Osteocyte (in vitro differentiated cells): ENCODE measurements at regions not wholly inside any gene's neighbourhood (a gene's known extent, or its start where the extent isn't known, plus 50 kb on each side); places are given as distances from the start of the nearest gene placed in this dataset.

Source experiments
- DNase-seq: peaks from one replicate; pipeline ENCODE4 v3.0.0; 2021; ENCODE audit warnings: mixed read lengths; ENCODE audit not compliant: unreplicated experiment; ENCODE audit errors: extremely low spot score
- H3K27ac Mint-ChIP-seq: one replicate; pipeline ENCODE4 v1.8.0; 2021; ENCODE audit warnings: mild to moderate bottlenecking, mixed read lengths; ENCODE audit not compliant: unreplicated experiment
- H3K27me3 Mint-ChIP-seq: one replicate; pipeline ENCODE4 v1.8.0; 2021; ENCODE audit warnings: mixed read lengths; ENCODE audit not compliant: unreplicated experiment
- H3K36me3 Mint-ChIP-seq: one replicate; pipeline ENCODE4 v1.8.0; 2021; ENCODE audit warnings: mixed read lengths; ENCODE audit not compliant: unreplicated experiment
- H3K4me1 Mint-ChIP-seq: one replicate; pipeline ENCODE4 v1.8.0; 2021; ENCODE audit warnings: mixed read lengths; ENCODE audit not compliant: unreplicated experiment
- H3K4me3 Mint-ChIP-seq: one replicate; pipeline ENCODE4 v1.8.0; 2021; ENCODE audit warnings: mild to moderate bottlenecking, moderate library complexity, mixed read lengths; ENCODE audit not compliant: unreplicated experiment
- H3K9me3 Mint-ChIP-seq: one replicate; pipeline ENCODE4 v1.8.0; 2021; ENCODE audit warnings: mixed read lengths; ENCODE audit not compliant: unreplicated experiment
- CTCF ChIP-seq: fragments of 200-600 bp; sonication (generic); IDR thresholded peaks from 2 replicates; pipeline ENCODE4 v1.5.0; 2021; ENCODE audit warnings: antibody characterized with exemption, mild to moderate bottlenecking, moderate library complexity

DNA sequence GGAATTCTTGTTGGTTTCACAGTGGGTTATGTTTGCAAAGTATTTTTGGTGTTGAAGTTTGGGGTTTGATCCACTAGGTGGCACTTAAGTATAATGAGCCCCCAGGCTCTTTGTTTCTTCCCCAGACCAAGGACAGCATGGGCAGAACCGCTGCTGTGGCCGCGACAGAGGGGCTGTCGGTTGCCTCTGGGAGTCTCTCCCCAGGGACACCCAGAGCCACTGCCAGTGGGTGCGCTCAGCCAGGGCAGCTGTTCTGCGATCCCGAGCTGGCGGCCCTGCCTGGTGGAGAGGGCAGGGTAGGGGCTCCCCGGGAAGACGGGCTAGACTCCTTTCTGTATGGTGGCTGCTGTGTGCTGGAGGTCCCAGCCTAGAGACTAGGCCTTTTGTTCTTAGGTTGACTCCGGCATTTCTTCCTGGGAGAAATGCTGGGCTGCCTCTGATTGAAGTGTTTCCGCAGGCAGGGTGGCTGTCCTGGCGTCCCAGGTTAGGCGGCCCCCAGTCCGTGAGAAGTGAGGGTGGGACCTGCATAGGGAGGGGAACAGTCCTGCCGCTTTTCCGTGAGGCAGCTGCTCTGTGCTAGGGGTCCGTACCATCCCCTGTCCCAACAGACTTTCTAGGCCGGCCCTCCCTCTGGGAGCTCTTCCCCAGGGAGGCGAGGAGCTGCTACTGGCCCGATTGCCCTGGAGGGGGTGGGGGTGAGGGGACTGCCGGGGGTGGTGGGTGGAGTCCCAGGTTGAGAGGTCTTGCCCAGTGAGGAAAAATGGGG is 253.1 kb upstream of the PELI2 start:
- Mint-ChIP-seq H3K36me3 (peaks cover 2% of the 10 kb centered on the region), H3K27ac (no peak overlapping the region), H3K27me3 (no peaks in the 10 kb centered on the region), H3K4me3 (no peak overlapping the region), H3K4me1 (peaks cover 7% of the 10 kb centered on the region), H3K9me3 (peaks cover 26% of the 10 kb centered on the region)
- TF ChIP-seq CTCF = no peak
- DNase-seq = no peak

DNA sequence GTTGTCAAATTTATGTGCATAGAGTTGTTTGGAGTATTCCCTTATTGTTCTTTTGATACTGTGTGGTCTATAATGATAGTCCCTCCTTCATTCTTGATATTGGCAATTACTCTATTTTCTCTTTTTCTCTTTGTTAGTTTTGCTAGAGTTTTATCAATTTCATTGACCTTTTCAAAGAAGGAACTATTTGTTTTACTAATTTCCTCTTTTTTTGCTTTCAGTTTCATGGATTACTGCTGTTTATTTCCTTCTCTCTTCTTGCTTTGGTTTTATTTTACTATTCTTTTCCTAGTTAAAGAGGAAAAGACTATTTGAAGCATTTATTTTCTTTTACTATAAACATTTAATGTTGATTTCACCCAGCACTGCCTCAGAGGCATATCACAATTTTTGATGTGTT is 250.9 kb upstream of the PELI2 start:
- no peaks in the 10 kb centered on the region for H3K27me3 Mint-ChIP-seq
- H3K9me3 Mint-ChIP-seq = peaks cover 15% of the 10 kb centered on the region
- H3K4me1 Mint-ChIP-seq = peaks cover 7% of the 10 kb centered on the region
- TF ChIP-seq CTCF = no peak
- no peak overlapping the region for H3K27ac Mint-ChIP-seq
- DNase-seq = no peak
- no peak overlapping the region for H3K4me3 Mint-ChIP-seq
- no peaks in the 10 kb centered on the region for H3K36me3 Mint-ChIP-seq

DNA sequence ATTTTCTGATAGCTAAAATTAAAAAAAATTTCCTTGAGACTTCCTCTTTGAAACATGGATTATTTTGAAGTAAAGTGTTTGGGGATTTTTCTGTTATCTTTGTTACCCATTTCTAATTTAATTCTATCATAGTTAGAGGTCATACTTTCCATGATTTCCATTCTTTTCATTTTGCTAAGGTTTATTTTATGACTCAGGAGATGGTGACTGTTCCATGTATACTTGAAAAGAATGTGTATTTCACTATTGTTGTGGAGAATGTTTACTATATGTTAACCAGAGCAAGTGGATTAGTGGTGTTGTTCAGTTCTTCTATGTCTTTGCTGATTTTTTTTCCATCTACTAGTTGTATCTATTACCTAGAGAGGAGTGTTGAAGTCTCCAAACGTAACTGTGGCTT is 250.5 kb upstream of the PELI2 start:
- Mint-ChIP-seq H3K4me3 (no peak overlapping the region), H3K27ac (no peak overlapping the region), H3K27me3 (no peaks in the 10 kb centered on the region), H3K36me3 (no peaks in the 10 kb centered on the region), H3K4me1 (peaks cover 7% of the 10 kb centered on the region), H3K9me3 (peaks cover 15% of the 10 kb centered on the region)
- DNase-seq = no peak
- TF ChIP-seq CTCF = no peak

DNA sequence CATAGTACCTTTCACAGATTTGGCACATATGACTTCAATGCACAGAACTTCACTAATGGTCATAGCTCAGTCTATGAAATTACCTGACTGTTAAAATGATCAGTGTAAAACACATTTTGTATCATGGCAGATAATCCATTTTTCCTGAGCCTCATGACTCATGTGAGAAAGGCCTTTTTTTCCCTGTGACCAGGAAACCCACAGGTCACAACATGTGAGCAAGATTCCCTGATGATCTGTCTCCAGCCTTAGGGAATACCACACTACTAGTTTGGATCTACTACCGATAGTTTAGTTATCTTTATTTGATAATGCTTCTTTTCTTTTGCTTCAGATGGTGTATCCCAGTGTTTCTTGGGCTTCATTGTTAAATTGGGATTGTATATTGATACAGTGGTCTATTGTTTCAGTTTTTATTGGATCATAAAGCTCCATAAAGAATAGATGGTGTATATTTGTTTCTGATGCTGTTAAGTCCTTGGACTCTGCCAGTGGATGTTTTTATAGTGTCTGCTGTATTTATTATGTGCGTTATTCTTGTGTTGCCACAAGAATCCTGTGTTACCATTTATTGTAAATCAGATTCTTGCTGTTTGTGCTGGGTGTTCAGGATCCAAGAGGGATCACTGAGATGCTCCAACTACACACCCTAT is 248.7 kb upstream of the PELI2 start:
- no peaks in the 10 kb centered on the region for H3K36me3 Mint-ChIP-seq
- no peak for DNase-seq
- peaks cover 7% of the 10 kb centered on the region for H3K4me1 Mint-ChIP-seq
- H3K27me3 Mint-ChIP-seq = peaks cover under 1% of the 10 kb centered on the region
- no peak for TF ChIP-seq CTCF
- H3K4me3 Mint-ChIP-seq = no peak overlapping the region
- no peak overlapping the region for H3K27ac Mint-ChIP-seq
- peaks cover 3% of the 10 kb centered on the region for H3K9me3 Mint-ChIP-seq

GRCh38 chr14:55873169-55873568 is 245.0 kb upstream of the PELI2 start:
- no peak for DNase-seq
- H3K36me3 Mint-ChIP-seq = no peaks in the 10 kb centered on the region
- no peaks in the 10 kb centered on the region for H3K4me1 Mint-ChIP-seq
- H3K27ac Mint-ChIP-seq = no peak overlapping the region
- no peak overlapping the region for H3K4me3 Mint-ChIP-seq
- H3K9me3 Mint-ChIP-seq = no peaks in the 10 kb centered on the region
- no peak for TF ChIP-seq CTCF
- peaks cover 17% of the 10 kb centered on the region for H3K27me3 Mint-ChIP-seq
